OCI-LY7 (cell line): ENCODE measurements at regions not wholly inside any gene's neighbourhood (a gene's known extent, or its start where the extent isn't known, plus 50 kb on each side); places are given as distances from the start of the nearest gene placed in this dataset.
"Not testable (repeated sequence)": the region's sequence is repeated elsewhere in the genome, so short reads cannot be mapped to it uniquely, and the experiment has no call there.

Experiments
- BruUV-seq: library from RNA; stranded (reverse); fragments of 400-500 nt; replicated peaks from 2 replicates; lab custom pipeline; 2021; lab: Mats Ljungman, UMichigan
- CTCF ChIA-PET: fragments of 300-600 bp; sonication (Branson Sonifier 250); formaldehyde crosslinking; loops from one replicate; lab custom pipeline; 2022; ENCODE audit warnings: antibody characterized with exemption; ENCODE audit not compliant: unreplicated experiment; lab: Charles Lee
- POLR2A ChIA-PET: fragments of 300-600 bp; sonication (Branson Sonifier 250); formaldehyde crosslinking; loops from one replicate; lab custom pipeline; 2022; ENCODE audit warnings: antibody characterized with exemption; lab: Charles Lee
- DNase-seq: peaks from one replicate; pipeline ENCODE4 v3.0.0-alpha.2; 2015; ENCODE audit warnings: low spot score
- H2AFZ ChIP-seq: fragments of 200-600 bp; sonication (generic), shearing (Covaris generic); 2 replicates; pipeline ENCODE4 v1.6.1; 2014; ENCODE audit warnings: mild to moderate bottlenecking, antibody characterized with exemption, low read length, moderate library complexity
- H3K27ac ChIP-seq: fragments of 200-600 bp; sonication (generic); 2 replicates; pipeline ENCODE4 v1.5.1; 2014; ENCODE audit warnings: mixed run types, low read depth, mild to moderate bottlenecking, moderate library complexity, low read length, inconsistent platforms; ENCODE audit not compliant: poor library complexity, severe bottlenecking
- H3K36me3 ChIP-seq: fragments of 200-600 bp; sonication (generic); 2 replicates; pipeline ENCODE4 v1.6.1; 2014; ENCODE audit warnings: mild to moderate bottlenecking, antibody characterized with exemption, low read length, moderate library complexity, mixed read lengths; ENCODE audit not compliant: insufficient read depth
- H3K4me1 ChIP-seq: fragments of 200-600 bp; sonication (generic); 2 replicates; pipeline ENCODE4 v1.5.1; 2014; ENCODE audit warnings: mild to moderate bottlenecking, low read length; ENCODE audit not compliant: insufficient read depth, poor library complexity, severe bottlenecking
- H3K4me2 ChIP-seq: fragments of 200-600 bp; sonication (generic); 2 replicates; pipeline ENCODE4 v1.6.1; 2014; ENCODE audit warnings: mild to moderate bottlenecking, low read length
- H3K4me3 ChIP-seq: fragments of 200-600 bp; sonication (generic); 2 replicates; pipeline ENCODE4 v1.5.1; 2014; ENCODE audit warnings: mild to moderate bottlenecking, low read depth, low read length; ENCODE audit not compliant: poor library complexity, severe bottlenecking
- H3K79me2 ChIP-seq: fragments of 200-600 bp; sonication (generic); 2 replicates; pipeline ENCODE4 v1.6.1; 2016; ENCODE audit warnings: low read depth, mild to moderate bottlenecking, low read length, moderate library complexity, mixed read lengths; ENCODE audit not compliant: insufficient read depth
- H3K9me2 ChIP-seq: fragments of 200-600 bp; sonication (generic); 2 replicates; pipeline ENCODE4 v1.6.1; 2016; ENCODE audit warnings: mild to moderate bottlenecking, low read length, mixed read lengths; ENCODE audit not compliant: insufficient read depth
- H3K9me3 ChIP-seq: fragments of 200-600 bp; sonication (generic); 2 replicates; pipeline ENCODE4 v1.6.1; 2014; ENCODE audit warnings: mild to moderate bottlenecking, mixed run types, low read length, mixed read lengths
- H4K20me1 ChIP-seq: fragments of 200-600 bp; sonication (generic); 2 replicates; pipeline ENCODE4 v1.6.1; 2014; ENCODE audit warnings: mild to moderate bottlenecking, antibody characterized with exemption, low read length, moderate library complexity, mixed read lengths; ENCODE audit not compliant: insufficient read depth
- CTCF ChIP-seq: fragments of 200-600 bp; sonication (generic); conservative IDR thresholded peaks from 2 replicates; pipeline ENCODE4 v1.5.1; 2014; ENCODE audit warnings: mild to moderate bottlenecking, antibody characterized with exemption, low read length, moderate library complexity, mixed read lengths
- EZH2phosphoT487 ChIP-seq: fragments of 200-600 bp; sonication (generic); IDR thresholded peaks from 2 replicates; pipeline ENCODE4 v1.6.1; 2018; ENCODE audit warnings: low read depth, borderline replicate concordance, mild to moderate bottlenecking, mixed run types, antibody characterized with exemption, low read length, moderate library complexity, mixed read lengths
- intact Hi-C: fragments of 100-400 bp; cut with micrococcal nuclease; formaldehyde crosslinking; loops from one replicate; pipeline ENCODE4 v1.10.0; 2022; ENCODE audit not compliant: unreplicated experiment

- ChIA-PET CTCF (no interaction called here), POLR2A (no interaction called here)
- no TSS peak for BruUV-seq
- no peak overlapping the region for H3K27ac ChIP-seq
- H3K36me3 ChIP-seq, result no peaks in the 10 kb centered on the region
- H3K4me2 ChIP-seq, result no peak overlapping the region
- H3K9me3 ChIP-seq, result no peaks in the 10 kb centered on the region
- intact Hi-C loops, result no loop called here
- no peak overlapping the region for H2AFZ ChIP-seq
- H4K20me1 ChIP-seq, result no peaks in the 10 kb centered on the region; the same call in 1 of the 2 replicates
- H3K9me2 ChIP-seq, result no peaks in the 10 kb centered on the region
- no peaks in the 10 kb centered on the region for H3K4me1 ChIP-seq
- H3K79me2 ChIP-seq, result no peaks in the 10 kb centered on the region
- DNase-seq, result no peak
- H3K4me3 ChIP-seq, result no peak overlapping the region
- TF ChIP-seq EZH2phosphoT487 (no peak), CTCF (no peak)
Measured at GRCh38 chr2:57407772-57408201, 638.8 kb upstream of the VRK2 start.

- no TSS peak for BruUV-seq
- TF ChIP-seq CTCF (no peak), EZH2phosphoT487 (no peak)
- intact Hi-C loops, result no loop called here
Measured at GRCh38 chr2:57408587-57408986, 638.0 kb upstream of the VRK2 start.

GRCh38 chr2:57417007-57417406, 629.6 kb upstream of the VRK2 start:
- DNase-seq, result no peak
- no peak overlapping the region for H2AFZ ChIP-seq
- TF ChIP-seq CTCF (no peak), EZH2phosphoT487 (no peak)
- no peaks in the 10 kb centered on the region for H3K9me2 ChIP-seq
- no peaks in the 10 kb centered on the region for H3K4me1 ChIP-seq
- no TSS peak for BruUV-seq
- no peaks in the 10 kb centered on the region for H3K9me3 ChIP-seq
- ChIA-PET POLR2A (no interaction called here), CTCF (no interaction called here)
- no peak overlapping the region for H3K4me3 ChIP-seq
- H3K36me3 ChIP-seq, result no peaks in the 10 kb centered on the region
- no peak overlapping the region for H3K27ac ChIP-seq
- no peaks in the 10 kb centered on the region for H3K79me2 ChIP-seq
- no peaks in the 10 kb centered on the region for H4K20me1 ChIP-seq
- intact Hi-C loops, result no loop called here
- no peak overlapping the region for H3K4me2 ChIP-seq

More at GRCh38 chr2:57408587-57408986, 638.0 kb upstream of the VRK2 start:
- Histone ChIP-seq H3K36me3 (no peaks in the 10 kb centered on the region), H3K4me2 (no peak overlapping the region), H3K9me3 (no peaks in the 10 kb centered on the region), H3K9me2 (no peaks in the 10 kb centered on the region), H3K27ac (no peak overlapping the region), H2AFZ (no peak overlapping the region), H3K4me1 (no peaks in the 10 kb centered on the region), H3K4me3 (no peak overlapping the region), H4K20me1 (no peaks in the 10 kb centered on the region; the same call in 1 of the 2 replicates), H3K79me2 (no peaks in the 10 kb centered on the region)
- no peak for DNase-seq
- ChIA-PET POLR2A (no interaction called here), CTCF (no interaction called here)

- H3K79me2 ChIP-seq, CTCF ChIA-PET, H3K9me2 ChIP-seq, H3K27ac ChIP-seq, H2AFZ ChIP-seq, H3K4me2 ChIP-seq, DNase-seq, intact Hi-C loops, H3K4me3 ChIP-seq, H3K4me1 ChIP-seq, BruUV-seq, H4K20me1 ChIP-seq, H3K36me3 ChIP-seq, POLR2A ChIA-PET, H3K9me3 ChIP-seq: not testable (repeated sequence)
Measured at GRCh38 chr2:57418859-57419346, 627.7 kb upstream of the VRK2 start.
